ENCODE measurements at regions not wholly inside any gene's neighbourhood (a gene's known extent, or its start where the extent isn't known, plus 50 kb on each side); places are given as distances from the start of the nearest gene placed in this dataset.

GRCh38 chr20:50314678-50315335, 124.2 kb downstream of the CEBPB start:
- no peak for DNase-seq

- no peak for DNase-seq
Measured at GRCh38 chr20:50315586-50316551, 125.2 kb downstream of the CEBPB start.

DNA sequence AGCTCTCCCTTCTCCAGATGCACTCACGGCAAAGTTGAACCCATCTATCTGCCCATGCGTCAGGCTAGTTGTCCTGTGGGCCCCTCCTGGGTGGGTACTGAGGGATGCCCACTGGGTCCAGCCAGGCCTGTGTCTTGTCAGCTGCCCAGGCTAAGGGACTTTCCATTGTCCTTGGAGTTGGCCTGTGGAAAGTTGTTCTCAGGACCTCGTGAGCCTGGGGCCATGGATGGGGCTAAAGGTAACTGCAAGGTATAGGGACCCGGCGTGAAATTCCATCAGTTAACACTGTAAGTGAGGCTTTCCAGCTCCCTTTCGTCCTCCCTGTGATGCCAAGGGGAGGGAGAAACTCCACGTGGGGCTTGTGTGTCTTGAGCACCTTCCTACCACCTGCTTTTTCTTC, 126.5 kb downstream of the CEBPB start:
- DNase-seq = no peak

DNA sequence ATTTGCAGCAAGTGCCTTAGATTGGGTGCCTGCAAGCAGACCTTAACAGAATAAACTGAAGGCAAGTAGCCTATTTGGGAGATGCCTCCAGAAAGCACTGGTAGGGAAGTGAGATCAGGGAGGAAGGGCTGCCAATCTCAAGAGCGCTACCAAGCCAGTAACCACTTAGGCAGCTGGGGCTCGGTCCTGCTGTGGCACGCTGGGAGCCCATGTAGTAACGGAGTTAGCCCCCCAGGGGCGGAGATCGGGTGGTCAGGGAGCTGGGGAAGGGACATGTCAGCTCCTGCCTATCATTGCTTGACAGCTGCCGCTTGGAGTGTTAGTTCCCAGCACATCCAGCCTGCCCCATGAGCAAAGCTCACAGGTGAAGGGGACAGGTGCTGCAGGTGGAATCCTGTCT, 127.0 kb downstream of the CEBPB start:
- no peak for DNase-seq

- DNase-seq = no peak
Measured at GRCh38 chr20:50318710-50319109, 128.1 kb downstream of the CEBPB start.

GRCh38 chr20:50320005-50320900, 129.6 kb downstream of the CEBPB start:
- no peak for DNase-seq

DNA sequence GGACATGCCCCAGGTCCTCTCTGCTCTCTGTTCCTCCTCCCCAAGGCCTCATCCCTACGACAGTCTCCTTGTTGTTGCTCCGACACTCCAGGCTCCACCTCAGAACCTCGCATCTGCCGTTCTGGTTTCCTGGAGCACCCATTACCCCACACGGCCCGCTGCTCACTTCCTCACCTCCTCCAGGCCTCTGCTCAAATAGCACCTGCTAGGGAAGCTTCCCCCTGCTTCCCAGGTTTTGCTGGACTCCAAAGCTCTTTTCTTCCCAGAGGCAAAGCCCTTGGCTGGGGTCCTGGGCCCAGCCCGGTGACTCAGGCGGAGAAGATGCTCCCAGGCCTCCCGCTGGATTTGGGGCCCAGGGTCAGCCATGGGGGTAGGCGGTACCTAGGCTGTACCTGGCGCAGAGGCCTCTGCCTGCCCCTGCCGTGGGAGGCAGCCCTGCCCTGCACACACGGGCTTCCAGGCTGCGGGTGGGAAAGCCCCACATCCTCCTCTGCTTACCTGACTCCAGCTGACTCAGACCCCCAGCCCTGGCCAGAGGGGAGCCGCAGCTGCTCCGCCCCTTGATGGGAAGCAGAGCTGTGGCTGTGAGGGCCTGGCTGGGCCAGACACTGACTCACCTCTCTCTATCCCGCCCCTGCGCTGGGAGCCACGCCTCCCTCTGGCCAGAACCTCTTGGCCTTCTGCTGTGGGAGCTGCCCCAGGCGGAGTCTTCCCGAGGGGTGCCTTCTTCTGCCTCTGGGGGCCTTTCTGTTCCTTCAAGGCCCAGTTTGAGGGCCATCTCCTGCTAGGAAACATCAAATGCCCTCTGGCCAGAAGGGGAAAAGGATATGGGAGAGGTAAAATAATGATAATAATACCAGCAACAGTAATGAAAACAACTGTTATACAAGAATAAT, 130.5 kb downstream of the CEBPB start:
- no peak for DNase-seq

DNA sequence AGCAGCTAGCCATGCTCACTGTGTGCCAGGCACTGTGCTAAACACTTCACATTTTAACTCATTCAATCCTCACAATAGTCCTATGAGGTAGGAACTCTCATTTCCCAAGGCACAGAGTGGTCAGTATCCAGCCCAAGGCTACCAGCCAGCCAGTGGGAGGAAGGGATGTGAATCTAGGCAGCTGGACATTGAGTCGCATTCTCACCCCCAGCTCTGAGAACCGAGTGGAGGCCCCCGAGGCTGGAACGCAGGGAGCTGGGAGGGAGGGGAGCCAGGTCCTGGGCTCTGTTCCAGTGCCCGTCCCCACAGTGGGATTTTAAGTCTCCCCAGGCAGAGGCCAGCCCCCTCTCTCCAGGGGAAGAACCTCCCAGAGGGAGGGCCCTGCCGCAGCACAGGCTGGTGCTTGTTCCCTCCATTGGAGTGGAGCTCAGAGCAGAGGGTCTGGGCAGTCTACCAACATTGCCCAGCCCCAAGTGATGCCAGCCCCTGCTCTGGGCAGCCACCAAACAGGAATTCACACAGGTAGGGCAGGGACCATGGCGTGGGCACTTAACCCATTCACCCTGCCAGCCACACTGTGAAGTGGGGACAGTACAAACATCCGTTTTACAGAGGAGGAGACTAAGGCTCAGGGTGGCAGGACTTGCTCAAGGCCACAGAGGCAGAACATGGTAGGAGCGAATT, 131.3 kb downstream of the CEBPB start:
- no peak for DNase-seq

GRCh38 chr20:50322703-50323131, 132.1 kb downstream of the CEBPB start:
- no peak for DNase-seq

- DNase-seq = no peak
Measured at GRCh38 chr20:50323209-50323608, 132.6 kb downstream of the CEBPB start.

- no peak for DNase-seq
Measured at GRCh38 chr20:50323777-50324775, 133.4 kb downstream of the CEBPB start.

DNA sequence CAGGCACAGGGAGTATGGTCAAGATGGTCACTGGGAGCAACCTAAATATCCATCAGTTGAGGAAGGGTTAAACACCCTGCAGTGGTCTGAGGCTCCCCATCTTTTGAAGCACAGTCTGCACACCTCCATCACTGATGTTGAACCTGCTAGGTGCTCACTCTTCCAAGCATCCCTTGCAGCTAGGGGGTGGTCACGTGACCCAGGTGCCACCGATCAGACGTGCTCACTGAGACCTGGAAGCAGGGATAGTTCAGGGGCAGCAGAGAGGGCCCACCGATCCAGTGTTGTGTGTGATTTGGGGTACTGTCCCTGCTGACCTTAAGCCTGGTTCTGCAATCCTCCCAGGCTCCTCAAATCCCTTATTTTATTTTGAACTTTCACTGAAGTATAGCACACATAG, 134.6 kb downstream of the CEBPB start:
- DNase-seq = no peak

- DNase-seq = no peak
Measured at GRCh38 chr20:50325651-50326050, 135.0 kb downstream of the CEBPB start.

DNA sequence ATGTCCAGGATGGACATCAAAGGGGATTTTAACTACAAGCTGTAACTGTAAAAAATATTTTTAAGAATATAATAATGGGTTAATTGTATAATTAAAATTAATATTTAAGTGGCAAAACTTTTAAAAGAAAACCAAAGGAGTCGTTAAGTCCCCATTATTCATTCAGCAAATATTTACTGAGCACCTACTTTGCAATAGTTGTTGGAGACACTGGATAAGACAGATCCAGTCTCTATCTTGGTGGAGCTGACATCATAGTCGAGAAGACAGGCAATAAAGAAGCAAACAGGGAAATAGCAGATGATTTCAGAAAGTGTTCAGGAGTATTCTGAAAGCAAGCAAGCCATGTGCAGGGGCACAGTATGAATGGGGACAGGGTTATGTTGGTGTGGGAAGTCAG, 137.0 kb downstream of the CEBPB start:
- no peak for DNase-seq

DNA sequence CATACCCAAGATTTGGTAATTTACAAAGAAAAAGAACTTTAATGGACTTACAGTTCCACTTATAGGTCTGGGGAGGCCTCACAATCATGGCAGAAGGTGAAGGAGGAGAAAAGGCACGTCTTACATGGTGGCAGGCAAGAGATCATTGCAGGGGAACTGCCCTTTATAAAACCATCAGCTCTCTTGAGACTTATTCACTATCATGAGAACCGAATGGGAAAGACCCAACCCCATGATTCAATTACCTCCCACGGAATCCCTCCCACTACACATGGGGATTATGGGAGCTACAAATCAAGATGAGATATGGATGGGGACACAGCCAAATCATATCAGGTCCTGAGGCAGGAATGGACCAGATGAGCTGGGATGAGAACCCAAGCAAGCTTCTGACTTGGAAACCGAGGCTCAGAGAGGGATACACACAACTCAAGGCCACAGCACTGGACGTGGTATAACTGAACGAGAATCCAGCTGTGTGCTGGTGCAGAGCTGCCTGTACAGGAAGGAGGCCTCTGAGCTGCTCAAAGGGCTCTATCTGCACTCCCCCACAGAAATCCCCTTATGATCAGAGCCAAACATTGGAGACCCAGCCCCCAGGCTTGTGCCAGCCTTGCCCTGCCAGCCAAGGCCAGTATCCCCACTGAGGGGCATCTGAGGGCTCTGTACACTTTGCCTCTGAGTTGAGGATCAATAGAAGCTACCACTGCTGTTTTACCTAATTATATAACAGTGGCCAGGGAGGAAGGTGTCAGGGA, 137.8 kb downstream of the CEBPB start:
- no peak for DNase-seq

- no peak for DNase-seq
Measured at GRCh38 chr20:50328996-50329898, 138.6 kb downstream of the CEBPB start.

- no peak for DNase-seq
Measured at GRCh38 chr20:50329981-50330503, 139.4 kb downstream of the CEBPB start.

Data from NCI-H1694 treated with DMSO at 0.1 percent for 48 hours (cell line).